WTC11 (cell line): ENCODE measurements at regions not wholly inside any gene's neighbourhood (a gene's known extent, or its start where the extent isn't known, plus 50 kb on each side); places are given as distances from the start of the nearest gene placed in this dataset.
"Not testable (repeated sequence)": the region's sequence is repeated elsewhere in the genome, so short reads cannot be mapped to it uniquely, and the experiment has no call there.

Source experiments
- ATAC-seq: fragments of 200-7000 bp; cut with Tn5 transposase; 2 replicates; pipeline ENCODE4 v1.10.0; 2021; ENCODE audit warnings: mild to moderate bottlenecking, moderate library complexity
- CTCF ChIA-PET: fragments of 300-600 bp; sonication (Branson Sonifier 250); formaldehyde crosslinking; loops from one replicate; lab custom pipeline; 2021; ENCODE audit warnings: antibody characterized with exemption; lab: Charles Lee
- POLR2A ChIA-PET: fragments of 350-600 bp; sonication (Branson Sonifier 250); formaldehyde crosslinking; loops from one replicate; lab custom pipeline; 2021; ENCODE audit warnings: antibody characterized with exemption; lab: Charles Lee
- DNase-seq: peaks from one replicate; pipeline ENCODE4 v3.0.0; 2021; ENCODE audit warnings: low spot score
- H3K27ac Mint-ChIP-seq: 2 replicates; pipeline ENCODE4 v1.8.0; 2021; ENCODE audit warnings: mixed read lengths
- H3K27me3 Mint-ChIP-seq: 2 replicates; pipeline ENCODE4 v1.8.0; 2021; ENCODE audit warnings: low read depth, mild to moderate bottlenecking, moderate library complexity, mixed read lengths
- H3K36me3 Mint-ChIP-seq: 2 replicates; pipeline ENCODE4 v1.8.0; 2021; ENCODE audit warnings: mixed read lengths
- H3K4me1 Mint-ChIP-seq: 2 replicates; pipeline ENCODE4 v1.8.0; 2022; ENCODE audit warnings: mixed read lengths
- H3K4me3 Mint-ChIP-seq: 2 replicates; pipeline ENCODE4 v1.8.0; 2021; ENCODE audit warnings: mild to moderate bottlenecking, moderate library complexity, mixed read lengths
- H3K9me3 Mint-ChIP-seq: 2 replicates; pipeline ENCODE4 v1.8.0; 2021; ENCODE audit warnings: mixed read lengths
- NR1H2 ChIP-seq: sonication (generic); formaldehyde crosslinking; IDR thresholded peaks from 2 replicates; pipeline ENCODE4 v1.9.0; 2021; ENCODE audit warnings: mild to moderate bottlenecking, moderate library complexity, missing genetic modification reagents
- PRRX2 ChIP-seq: fragments of 250-450 bp; sonication (Bioruptor Pico); IDR thresholded peaks from 2 replicates; pipeline ENCODE4 v1.8.0; 2021; ENCODE audit warnings: mild to moderate bottlenecking
- TCF7 ChIP-seq: sonication (generic); formaldehyde crosslinking; IDR thresholded peaks from 2 replicates; pipeline ENCODE4 v1.8.0; 2022; ENCODE audit warnings: mild to moderate bottlenecking, low read depth, missing genetic modification reagents, moderate library complexity
- TEAD4 ChIP-seq: sonication (generic); formaldehyde crosslinking; IDR thresholded peaks from 2 replicates; pipeline ENCODE4 v1.8.0; 2022; ENCODE audit warnings: mild to moderate bottlenecking, missing genetic modification reagents
- ZNF138 ChIP-seq: sonication (generic); formaldehyde crosslinking; conservative IDR thresholded peaks from 2 replicates; pipeline ENCODE4 v1.8.1; 2022; ENCODE audit warnings: mild to moderate bottlenecking, moderate library complexity, missing genetic modification reagents
- ZNF416 ChIP-seq: fragments of 250-450 bp; sonication (Bioruptor Pico); IDR thresholded peaks from 2 replicates; pipeline ENCODE4 v1.9.0; 2021; ENCODE audit warnings: mild to moderate bottlenecking, inconsistent platforms
- TF ChIP-seq, protein P1 (sequence below): sonication (generic); formaldehyde crosslinking; IDR thresholded peaks from 2 replicates; pipeline ENCODE4 v1.8.1; 2022; ENCODE audit warnings: mild to moderate bottlenecking, missing genetic modification reagents, moderate library complexity, borderline replicate concordance
- TF ChIP-seq, protein P2 (sequence below): sonication (generic); formaldehyde crosslinking; IDR thresholded peaks from 2 replicates; pipeline ENCODE4 v1.8.0; 2023; ENCODE audit warnings: mild to moderate bottlenecking, missing genetic modification reagents
- TF ChIP-seq, protein P3 (sequence below): fragments of 250-450 bp; sonication (Bioruptor Pico); conservative IDR thresholded peaks from 2 replicates; pipeline ENCODE4 v1.9.0; 2021; ENCODE audit warnings: mild to moderate bottlenecking
- TF ChIP-seq, protein P4 (sequence below): sonication (generic); formaldehyde crosslinking; IDR thresholded peaks from 2 replicates; pipeline ENCODE4 v1.8.0; 2022; ENCODE audit warnings: missing genetic modification reagents
- TF ChIP-seq, protein P5 (sequence below): sonication (generic); formaldehyde crosslinking; IDR thresholded peaks from 2 replicates; pipeline ENCODE4 v1.8.1; 2022; ENCODE audit warnings: low read depth, missing genetic modification reagents, borderline replicate concordance

DNA sequence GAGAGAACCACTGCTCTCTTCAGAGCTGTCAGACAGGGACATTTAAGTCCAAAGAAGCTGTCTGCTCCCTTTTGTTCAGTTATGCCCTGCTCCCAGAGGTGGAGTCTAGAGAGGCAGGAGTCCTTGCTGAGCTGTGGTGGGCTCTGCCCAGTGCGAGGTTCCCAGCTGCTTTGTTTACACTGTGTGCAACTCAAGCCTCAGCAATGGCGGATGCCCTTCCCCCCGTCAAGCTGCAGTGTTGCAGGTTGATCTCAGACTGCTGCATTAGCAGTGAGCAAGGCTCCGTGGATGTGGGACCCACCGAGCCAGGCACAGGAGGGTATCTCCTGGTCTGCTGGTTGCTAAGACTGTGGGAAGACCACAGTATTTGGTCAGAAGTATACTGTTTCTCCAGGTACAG, 438.9 kb downstream of the ARL4A start:
- no peak for ATAC-seq
- no peak for DNase-seq
- H3K4me3 Mint-ChIP-seq, result no peak overlapping the region
- H3K9me3 Mint-ChIP-seq, result peaks cover 31% of the 10 kb centered on the region
- H3K4me1 Mint-ChIP-seq, result no peaks in the 10 kb centered on the region
- H3K27ac Mint-ChIP-seq, result no peak overlapping the region
- TF ChIP-seq, protein P1, sequence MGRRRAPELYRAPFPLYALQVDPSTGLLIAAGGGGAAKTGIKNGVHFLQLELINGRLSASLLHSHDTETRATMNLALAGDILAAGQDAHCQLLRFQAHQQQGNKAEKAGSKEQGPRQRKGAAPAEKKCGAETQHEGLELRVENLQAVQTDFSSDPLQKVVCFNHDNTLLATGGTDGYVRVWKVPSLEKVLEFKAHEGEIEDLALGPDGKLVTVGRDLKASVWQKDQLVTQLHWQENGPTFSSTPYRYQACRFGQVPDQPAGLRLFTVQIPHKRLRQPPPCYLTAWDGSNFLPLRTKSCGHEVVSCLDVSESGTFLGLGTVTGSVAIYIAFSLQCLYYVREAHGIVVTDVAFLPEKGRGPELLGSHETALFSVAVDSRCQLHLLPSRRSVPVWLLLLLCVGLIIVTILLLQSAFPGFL (CRISPR knock-in tag), result no peak
- TF ChIP-seq, protein P2, sequence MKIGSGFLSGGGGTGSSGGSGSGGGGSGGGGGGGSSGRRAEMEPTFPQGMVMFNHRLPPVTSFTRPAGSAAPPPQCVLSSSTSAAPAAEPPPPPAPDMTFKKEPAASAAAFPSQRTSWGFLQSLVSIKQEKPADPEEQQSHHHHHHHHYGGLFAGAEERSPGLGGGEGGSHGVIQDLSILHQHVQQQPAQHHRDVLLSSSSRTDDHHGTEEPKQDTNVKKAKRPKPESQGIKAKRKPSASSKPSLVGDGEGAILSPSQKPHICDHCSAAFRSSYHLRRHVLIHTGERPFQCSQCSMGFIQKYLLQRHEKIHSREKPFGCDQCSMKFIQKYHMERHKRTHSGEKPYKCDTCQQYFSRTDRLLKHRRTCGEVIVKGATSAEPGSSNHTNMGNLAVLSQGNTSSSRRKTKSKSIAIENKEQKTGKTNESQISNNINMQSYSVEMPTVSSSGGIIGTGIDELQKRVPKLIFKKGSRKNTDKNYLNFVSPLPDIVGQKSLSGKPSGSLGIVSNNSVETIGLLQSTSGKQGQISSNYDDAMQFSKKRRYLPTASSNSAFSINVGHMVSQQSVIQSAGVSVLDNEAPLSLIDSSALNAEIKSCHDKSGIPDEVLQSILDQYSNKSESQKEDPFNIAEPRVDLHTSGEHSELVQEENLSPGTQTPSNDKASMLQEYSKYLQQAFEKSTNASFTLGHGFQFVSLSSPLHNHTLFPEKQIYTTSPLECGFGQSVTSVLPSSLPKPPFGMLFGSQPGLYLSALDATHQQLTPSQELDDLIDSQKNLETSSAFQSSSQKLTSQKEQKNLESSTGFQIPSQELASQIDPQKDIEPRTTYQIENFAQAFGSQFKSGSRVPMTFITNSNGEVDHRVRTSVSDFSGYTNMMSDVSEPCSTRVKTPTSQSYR (CRISPR knock-in tag), result no peak
- no peak for TF ChIP-seq PRRX2 (CRISPR knock-in tag)
- TF ChIP-seq NR1H2 (CRISPR knock-in tag), result no peak
- TF ChIP-seq, protein P3, sequence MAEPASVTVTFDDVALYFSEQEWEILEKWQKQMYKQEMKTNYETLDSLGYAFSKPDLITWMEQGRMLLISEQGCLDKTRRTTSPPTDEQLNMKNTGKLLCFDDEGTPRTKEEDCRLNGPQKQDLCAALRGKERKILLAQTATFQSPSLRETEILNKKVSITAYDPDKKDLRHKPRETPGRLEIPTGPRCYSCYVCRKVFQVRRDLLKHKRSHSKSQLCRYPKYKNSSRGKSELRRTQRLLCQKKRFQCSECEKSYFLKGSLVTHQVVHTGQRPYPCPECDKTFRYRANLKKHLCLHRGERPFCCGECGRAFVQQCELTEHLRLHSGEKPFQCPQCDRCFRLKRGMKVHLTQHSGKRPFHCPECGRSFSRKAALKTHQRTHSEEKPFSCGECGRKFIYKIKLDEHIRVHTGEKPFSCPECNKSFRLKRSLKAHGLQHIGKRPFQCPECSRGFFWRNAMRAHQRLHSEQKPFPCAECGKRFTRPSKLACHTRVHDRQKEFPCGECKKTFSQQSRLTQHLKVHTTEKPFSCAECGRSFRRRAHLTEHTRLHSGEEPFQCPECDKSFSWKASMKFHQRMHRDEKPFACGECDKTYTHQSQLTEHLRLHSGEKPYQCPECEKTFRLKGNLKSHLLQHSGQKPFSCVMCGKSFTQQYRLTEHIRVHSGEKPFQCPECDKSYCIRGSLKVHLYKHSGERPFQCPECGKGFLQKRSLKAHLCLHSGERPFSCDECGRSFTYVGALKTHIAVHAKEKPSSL, result no peak
- TF ChIP-seq TCF7, result no peak
- no peak for TF ChIP-seq ZNF416 (CRISPR knock-in tag)
- TF ChIP-seq, protein P4, sequence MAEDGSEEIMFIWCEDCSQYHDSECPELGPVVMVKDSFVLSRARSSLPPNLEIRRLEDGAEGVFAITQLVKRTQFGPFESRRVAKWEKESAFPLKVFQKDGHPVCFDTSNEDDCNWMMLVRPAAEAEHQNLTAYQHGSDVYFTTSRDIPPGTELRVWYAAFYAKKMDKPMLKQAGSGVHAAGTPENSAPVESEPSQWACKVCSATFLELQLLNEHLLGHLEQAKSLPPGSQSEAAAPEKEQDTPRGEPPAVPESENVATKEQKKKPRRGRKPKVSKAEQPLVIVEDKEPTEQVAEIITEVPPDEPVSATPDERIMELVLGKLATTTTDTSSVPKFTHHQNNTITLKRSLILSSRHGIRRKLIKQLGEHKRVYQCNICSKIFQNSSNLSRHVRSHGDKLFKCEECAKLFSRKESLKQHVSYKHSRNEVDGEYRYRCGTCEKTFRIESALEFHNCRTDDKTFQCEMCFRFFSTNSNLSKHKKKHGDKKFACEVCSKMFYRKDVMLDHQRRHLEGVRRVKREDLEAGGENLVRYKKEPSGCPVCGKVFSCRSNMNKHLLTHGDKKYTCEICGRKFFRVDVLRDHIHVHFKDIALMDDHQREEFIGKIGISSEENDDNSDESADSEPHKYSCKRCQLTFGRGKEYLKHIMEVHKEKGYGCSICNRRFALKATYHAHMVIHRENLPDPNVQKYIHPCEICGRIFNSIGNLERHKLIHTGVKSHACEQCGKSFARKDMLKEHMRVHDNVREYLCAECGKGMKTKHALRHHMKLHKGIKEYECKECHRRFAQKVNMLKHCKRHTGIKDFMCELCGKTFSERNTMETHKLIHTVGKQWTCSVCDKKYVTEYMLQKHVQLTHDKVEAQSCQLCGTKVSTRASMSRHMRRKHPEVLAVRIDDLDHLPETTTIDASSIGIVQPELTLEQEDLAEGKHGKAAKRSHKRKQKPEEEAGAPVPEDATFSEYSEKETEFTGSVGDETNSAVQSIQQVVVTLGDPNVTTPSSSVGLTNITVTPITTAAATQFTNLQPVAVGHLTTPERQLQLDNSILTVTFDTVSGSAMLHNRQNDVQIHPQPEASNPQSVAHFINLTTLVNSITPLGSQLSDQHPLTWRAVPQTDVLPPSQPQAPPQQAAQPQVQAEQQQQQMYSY (CRISPR knock-in tag), result no peak
- H3K27me3 Mint-ChIP-seq, result no peaks in the 10 kb centered on the region; the same call in 1 of the 2 replicates
- peaks cover 12% of the 10 kb centered on the region for H3K36me3 Mint-ChIP-seq
- ChIA-PET POLR2A (no interaction called here), CTCF (interaction anchor here (1.1 kb wide), 1 partner anchor 438 kb away, joined by 3 read pairs; the partner anchor contains the start of gene ARL4A)

DNA sequence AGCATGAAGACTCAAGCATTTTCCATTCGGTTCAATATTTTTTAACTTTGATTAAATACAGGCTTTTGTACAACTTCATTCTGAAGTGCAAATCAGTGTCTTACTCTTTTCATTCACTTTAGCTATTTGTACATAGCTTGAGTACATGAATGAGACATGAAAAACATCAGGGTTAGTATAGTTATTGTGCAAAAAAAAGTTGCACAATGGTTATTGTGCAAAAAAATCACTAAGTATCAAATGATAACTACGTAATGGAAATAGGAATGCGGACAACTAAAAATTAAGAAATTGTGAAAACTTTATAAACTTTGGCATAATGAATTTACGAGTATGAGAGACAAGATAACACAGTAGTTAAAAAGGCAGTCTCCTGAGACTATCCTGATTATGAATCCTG, 442.9 kb downstream of the ARL4A start:
- ATAC-seq, result no peak
- ChIA-PET POLR2A (no interaction called here), CTCF (no interaction called here)
- Mint-ChIP-seq H3K36me3 (peaks cover 2% of the 10 kb centered on the region), H3K4me1 (no peaks in the 10 kb centered on the region), H3K4me3 (no peak overlapping the region), H3K27me3 (no peaks in the 10 kb centered on the region; the same call in 1 of the 2 replicates), H3K27ac (no peak overlapping the region), H3K9me3 (peaks cover 3% of the 10 kb centered on the region)
- TF ChIP-seq, protein P5, sequence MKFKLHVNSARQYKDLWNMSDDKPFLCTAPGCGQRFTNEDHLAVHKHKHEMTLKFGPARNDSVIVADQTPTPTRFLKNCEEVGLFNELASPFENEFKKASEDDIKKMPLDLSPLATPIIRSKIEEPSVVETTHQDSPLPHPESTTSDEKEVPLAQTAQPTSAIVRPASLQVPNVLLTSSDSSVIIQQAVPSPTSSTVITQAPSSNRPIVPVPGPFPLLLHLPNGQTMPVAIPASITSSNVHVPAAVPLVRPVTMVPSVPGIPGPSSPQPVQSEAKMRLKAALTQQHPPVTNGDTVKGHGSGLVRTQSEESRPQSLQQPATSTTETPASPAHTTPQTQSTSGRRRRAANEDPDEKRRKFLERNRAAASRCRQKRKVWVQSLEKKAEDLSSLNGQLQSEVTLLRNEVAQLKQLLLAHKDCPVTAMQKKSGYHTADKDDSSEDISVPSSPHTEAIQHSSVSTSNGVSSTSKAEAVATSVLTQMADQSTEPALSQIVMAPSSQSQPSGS (CRISPR knock-in tag), result no peak
- TF ChIP-seq TEAD4 (no peak), ZNF138 (CRISPR knock-in tag) (no peak)
- no peak for DNase-seq

DNA sequence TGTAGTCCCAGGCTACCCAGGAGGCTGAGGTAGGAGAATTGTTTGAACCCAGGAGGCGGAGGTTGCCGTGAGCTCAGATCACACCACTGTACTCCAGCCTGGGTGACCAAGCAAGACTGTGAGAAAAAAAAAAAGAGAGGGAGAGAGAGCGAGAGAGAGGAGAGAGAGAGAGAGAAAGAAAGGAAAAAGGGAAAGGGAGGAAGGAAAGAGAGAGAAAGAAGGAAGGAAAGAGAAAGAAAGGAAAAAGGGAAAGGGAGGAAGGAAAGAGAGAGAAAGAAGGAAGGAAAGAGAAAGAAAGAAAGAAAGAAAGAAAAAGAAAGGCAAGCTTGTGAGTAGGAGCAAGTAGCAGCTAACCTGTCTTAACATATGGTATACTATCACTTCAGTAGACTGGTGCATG, 443.5 kb downstream of the ARL4A start:
- ATAC-seq, H3K36me3 Mint-ChIP-seq, POLR2A ChIA-PET, DNase-seq, CTCF ChIA-PET, H3K27ac Mint-ChIP-seq, H3K9me3 Mint-ChIP-seq, H3K4me3 Mint-ChIP-seq, H3K4me1 Mint-ChIP-seq, H3K27me3 Mint-ChIP-seq: not testable (repeated sequence)
